ENCODE measurements at regions not wholly inside any gene's neighbourhood (a gene's known extent, or its start where the extent isn't known, plus 50 kb on each side); places are given as distances from the start of the nearest gene placed in this dataset.

GRCh38 chr1:30313176-30313575 lies 410.2 kb downstream of the MATN1 start:
- no peak overlapping the region for H3K4me3 ChIP-seq (ENCODE audit: low read depth, low read length)
- no peak for TF ChIP-seq CTCF (IDR thresholded peaks at IDR 0.05; ENCODE audit: low read depth, low read length)

- no peak overlapping the region for H3K4me3 ChIP-seq (ENCODE audit: low read depth, low read length)
- no peak for TF ChIP-seq CTCF (IDR thresholded peaks at IDR 0.05; ENCODE audit: low read depth, low read length)
Measured at GRCh38 chr1:30312226-30312625, 411.2 kb downstream of the MATN1 start.

GRCh38 chr1:30311749-30312148 lies 411.6 kb downstream of the MATN1 start:
- no peak overlapping the region for H3K4me3 ChIP-seq (ENCODE audit: low read depth, low read length)
- no peak for TF ChIP-seq CTCF (IDR thresholded peaks at IDR 0.05; ENCODE audit: low read depth, low read length)

- no peak overlapping the region for H3K4me3 ChIP-seq (ENCODE audit: low read depth, low read length)
- no peak for TF ChIP-seq CTCF (IDR thresholded peaks at IDR 0.05; ENCODE audit: low read depth, low read length)
Measured at GRCh38 chr1:30310966-30311742, 412.2 kb downstream of the MATN1 start.

- TF ChIP-seq CTCF (IDR thresholded peaks at IDR 0.05; ENCODE audit: low read depth, low read length): no peak
- no peak overlapping the region for H3K4me3 ChIP-seq (ENCODE audit: low read depth, low read length)
Measured at GRCh38 chr1:30307182-30307581, 416.2 kb downstream of the MATN1 start.

- no peak overlapping the region for H3K4me3 ChIP-seq (ENCODE audit: low read depth, low read length)
- TF ChIP-seq CTCF (IDR thresholded peaks at IDR 0.05; ENCODE audit: low read depth, low read length): no peak
Measured at GRCh38 chr1:30305519-30305918, 417.9 kb downstream of the MATN1 start.

GRCh38 chr1:30305061-30305460 lies 418.3 kb downstream of the MATN1 start:
- TF ChIP-seq CTCF (IDR thresholded peaks at IDR 0.05; ENCODE audit: low read depth, low read length): no peak
- no peak overlapping the region for H3K4me3 ChIP-seq (ENCODE audit: low read depth, low read length)

Data from WI38 (cell line).